ENCODE measurements at regions not wholly inside any gene's neighbourhood (a gene's known extent, or its start where the extent isn't known, plus 50 kb on each side); places are given as distances from the start of the nearest gene placed in this dataset.

DNA sequence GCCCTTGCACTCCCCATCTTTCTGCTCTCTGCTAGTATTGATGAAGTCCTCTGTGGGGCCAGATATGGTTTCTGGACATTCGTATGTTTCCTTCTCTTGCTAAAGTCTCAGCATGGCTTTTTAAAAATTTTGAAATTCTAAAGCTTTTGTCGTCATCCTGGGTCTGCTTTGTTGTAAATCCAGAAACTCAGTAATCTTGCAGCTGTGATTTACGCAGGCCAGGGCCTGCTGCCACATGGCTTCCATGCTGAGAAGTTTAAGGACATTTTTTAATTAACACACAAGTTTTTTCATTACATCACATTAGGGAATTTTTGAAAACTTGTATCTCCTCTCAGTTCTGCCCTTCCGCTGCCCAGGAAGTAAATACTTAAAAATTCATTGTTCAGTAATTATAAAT lies 686.1 kb upstream of the IGFBP3 start:
- no peak overlapping the region for H3K4me3 ChIP-seq (ENCODE audit: insufficient read depth, low read length)
- peaks cover 12% of the 10 kb centered on the region for H3K4me1 ChIP-seq (ENCODE audit: insufficient read depth, low read length)
- H3K36me3 ChIP-seq (ENCODE audit: insufficient read depth, low read length): no peaks in the 10 kb centered on the region
- DNase-seq (ENCODE audit: insufficient read length, low spot score, missing footprints): no peak
- no peaks in the 10 kb centered on the region for H3K79me2 ChIP-seq (ENCODE audit: insufficient read depth, low read length)
- H3K27ac ChIP-seq (ENCODE audit: low read depth, low read length): no peak overlapping the region
- no peak overlapping the region for H2AFZ ChIP-seq (ENCODE audit: low read length)
- TF ChIP-seq, protein P1, sequence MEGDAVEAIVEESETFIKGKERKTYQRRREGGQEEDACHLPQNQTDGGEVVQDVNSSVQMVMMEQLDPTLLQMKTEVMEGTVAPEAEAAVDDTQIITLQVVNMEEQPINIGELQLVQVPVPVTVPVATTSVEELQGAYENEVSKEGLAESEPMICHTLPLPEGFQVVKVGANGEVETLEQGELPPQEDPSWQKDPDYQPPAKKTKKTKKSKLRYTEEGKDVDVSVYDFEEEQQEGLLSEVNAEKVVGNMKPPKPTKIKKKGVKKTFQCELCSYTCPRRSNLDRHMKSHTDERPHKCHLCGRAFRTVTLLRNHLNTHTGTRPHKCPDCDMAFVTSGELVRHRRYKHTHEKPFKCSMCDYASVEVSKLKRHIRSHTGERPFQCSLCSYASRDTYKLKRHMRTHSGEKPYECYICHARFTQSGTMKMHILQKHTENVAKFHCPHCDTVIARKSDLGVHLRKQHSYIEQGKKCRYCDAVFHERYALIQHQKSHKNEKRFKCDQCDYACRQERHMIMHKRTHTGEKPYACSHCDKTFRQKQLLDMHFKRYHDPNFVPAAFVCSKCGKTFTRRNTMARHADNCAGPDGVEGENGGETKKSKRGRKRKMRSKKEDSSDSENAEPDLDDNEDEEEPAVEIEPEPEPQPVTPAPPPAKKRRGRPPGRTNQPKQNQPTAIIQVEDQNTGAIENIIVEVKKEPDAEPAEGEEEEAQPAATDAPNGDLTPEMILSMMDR (IDR thresholded peaks at IDR 0.05; ENCODE audit: extremely low read depth, low read depth, low read length): no peak
- no peaks in the 10 kb centered on the region for H3K9me3 ChIP-seq (ENCODE audit: low read depth, low read length)
- no peaks in the 10 kb centered on the region for H3K27me3 ChIP-seq (ENCODE audit: insufficient read depth, low read length)
- no peak overlapping the region for H3K4me2 ChIP-seq (ENCODE audit: insufficient read depth, low read length)
- H4K20me1 ChIP-seq (ENCODE audit: insufficient read depth, low read length): no peaks in the 10 kb centered on the region

DNA sequence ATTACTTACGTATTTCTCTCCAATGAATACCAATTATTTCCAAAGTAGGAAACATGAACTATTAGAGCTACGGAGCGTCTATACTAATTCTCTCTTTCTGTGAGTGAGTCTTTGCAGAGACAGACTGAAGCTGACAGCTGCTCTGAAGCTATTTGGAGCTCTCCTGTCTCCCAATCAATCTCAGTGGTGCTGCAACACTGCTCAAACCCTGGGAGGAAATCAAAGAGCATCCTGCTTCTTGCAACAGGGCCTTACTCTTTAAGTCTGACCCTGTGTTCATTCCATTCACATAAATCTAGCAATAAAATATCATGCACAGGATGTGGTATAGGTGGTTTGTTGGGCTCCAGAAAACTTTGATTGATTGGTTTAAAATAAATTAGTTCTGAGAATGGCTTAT lies 685.7 kb upstream of the IGFBP3 start:
- H3K27ac ChIP-seq (ENCODE audit: low read depth, low read length): no peak overlapping the region
- H3K9me3 ChIP-seq (ENCODE audit: low read depth, low read length): no peaks in the 10 kb centered on the region
- no peak overlapping the region for H3K4me3 ChIP-seq (ENCODE audit: insufficient read depth, low read length)
- H3K4me2 ChIP-seq (ENCODE audit: insufficient read depth, low read length): no peak overlapping the region
- no peaks in the 10 kb centered on the region for H3K79me2 ChIP-seq (ENCODE audit: insufficient read depth, low read length)
- H3K27me3 ChIP-seq (ENCODE audit: insufficient read depth, low read length): no peaks in the 10 kb centered on the region
- no peaks in the 10 kb centered on the region for H3K36me3 ChIP-seq (ENCODE audit: insufficient read depth, low read length)
- peaks cover 12% of the 10 kb centered on the region for H3K4me1 ChIP-seq (ENCODE audit: insufficient read depth, low read length)
- no peak overlapping the region for H2AFZ ChIP-seq (ENCODE audit: low read length)
- TF ChIP-seq, protein P1 (IDR thresholded peaks at IDR 0.05; ENCODE audit: extremely low read depth, low read depth, low read length): no peak
- H4K20me1 ChIP-seq (ENCODE audit: insufficient read depth, low read length): no peaks in the 10 kb centered on the region
- DNase-seq (ENCODE audit: insufficient read length, low spot score, missing footprints): no peak

DNA sequence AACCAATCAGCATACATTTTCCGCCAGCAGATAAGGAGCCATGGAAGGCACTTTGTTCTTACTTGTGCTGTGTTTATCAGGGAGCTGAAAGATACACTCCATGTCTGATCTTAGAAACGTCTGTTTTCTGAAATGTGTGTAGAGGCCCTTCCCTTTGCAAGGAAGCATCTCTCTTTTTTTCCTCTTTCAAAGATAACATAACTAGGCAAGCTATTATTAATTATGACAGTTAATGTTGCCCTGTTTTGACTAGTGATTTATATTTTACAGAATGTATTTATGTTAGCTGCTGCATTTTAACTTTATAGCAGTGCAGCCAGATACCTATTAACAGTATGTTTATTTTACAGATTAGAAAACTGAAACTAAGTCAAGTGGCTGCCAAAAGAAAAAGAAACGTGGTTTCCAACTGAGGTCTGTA lies 683.2 kb upstream of the IGFBP3 start:
- peaks cover 12% of the 10 kb centered on the region for H3K4me1 ChIP-seq (ENCODE audit: insufficient read depth, low read length)
- peak overlapping the region; percentile 5 for H3K4me2 ChIP-seq (ENCODE audit: insufficient read depth, low read length)
- no peaks in the 10 kb centered on the region for H3K9me3 ChIP-seq (ENCODE audit: low read depth, low read length)
- no peak overlapping the region for H2AFZ ChIP-seq (ENCODE audit: low read length)
- H4K20me1 ChIP-seq (ENCODE audit: insufficient read depth, low read length): no peaks in the 10 kb centered on the region
- H3K27ac ChIP-seq (ENCODE audit: low read depth, low read length): peak overlapping the region; percentile 43
- no peaks in the 10 kb centered on the region for H3K36me3 ChIP-seq (ENCODE audit: insufficient read depth, low read length)
- no peaks in the 10 kb centered on the region for H3K27me3 ChIP-seq (ENCODE audit: insufficient read depth, low read length)
- H3K79me2 ChIP-seq (ENCODE audit: insufficient read depth, low read length): no peaks in the 10 kb centered on the region
- H3K4me3 ChIP-seq (ENCODE audit: insufficient read depth, low read length): no peak overlapping the region
- no peak for DNase-seq (ENCODE audit: insufficient read length, low spot score, missing footprints)
- TF ChIP-seq, protein P1 (IDR thresholded peaks at IDR 0.05; ENCODE audit: extremely low read depth, low read depth, low read length): no peak

DNA sequence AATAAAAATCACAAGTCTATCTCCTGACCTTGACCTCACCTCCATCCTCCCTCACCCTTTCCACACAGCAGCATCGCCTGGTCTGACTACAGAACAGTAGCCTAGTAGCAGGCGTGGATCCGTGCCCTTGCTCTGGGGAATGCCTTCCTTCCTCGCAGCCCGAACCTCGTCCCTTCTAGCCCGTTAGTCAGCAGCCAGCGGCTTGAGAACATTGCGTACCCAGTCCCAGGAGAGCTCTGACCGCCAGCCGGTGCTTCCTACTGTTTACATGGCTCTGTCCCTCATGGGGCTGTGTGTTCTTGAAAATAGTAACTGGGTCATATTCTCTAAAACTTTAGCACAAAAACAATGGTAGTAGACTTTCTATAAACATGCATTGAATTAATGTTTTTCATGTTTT lies 682.7 kb upstream of the IGFBP3 start:
- Histone ChIP-seq H3K27me3 (ENCODE audit: insufficient read depth, low read length) (no peaks in the 10 kb centered on the region), H3K9me3 (ENCODE audit: low read depth, low read length) (no peaks in the 10 kb centered on the region), H3K27ac (ENCODE audit: low read depth, low read length) (no peak overlapping the region), H3K4me1 (ENCODE audit: insufficient read depth, low read length) (peaks cover 12% of the 10 kb centered on the region), H3K4me3 (ENCODE audit: insufficient read depth, low read length) (no peak overlapping the region), H2AFZ (ENCODE audit: low read length) (no peak overlapping the region), H3K36me3 (ENCODE audit: insufficient read depth, low read length) (no peaks in the 10 kb centered on the region), H3K4me2 (ENCODE audit: insufficient read depth, low read length) (peak overlapping the region; percentile 5), H4K20me1 (ENCODE audit: insufficient read depth, low read length) (no peaks in the 10 kb centered on the region), H3K79me2 (ENCODE audit: insufficient read depth, low read length) (no peaks in the 10 kb centered on the region)
- DNase-seq (ENCODE audit: insufficient read length, low spot score, missing footprints): peak; percentile 87
- TF ChIP-seq, protein P1 (IDR thresholded peaks at IDR 0.05; ENCODE audit: extremely low read depth, low read depth, low read length): no peak

All from osteoblast (primary cell).